H1 (cell line): ENCODE measurements at regions not wholly inside any gene's neighbourhood (a gene's known extent, or its start where the extent isn't known, plus 50 kb on each side); places are given as distances from the start of the nearest gene placed in this dataset.

ENCODE experiments used
- CTCF ChIA-PET: fragments of 300-600 bp; sonication (Branson Sonifier 250); formaldehyde crosslinking; loops from one replicate; lab custom pipeline; 2021; ENCODE audit not compliant: partially characterized antibody; lab: Charles Lee
- POLR2A ChIA-PET: fragments of 300-600 bp; sonication (Branson Sonifier 250); formaldehyde crosslinking; loops from one replicate; lab custom pipeline; 2021; ENCODE audit warnings: inconsistent platforms; ENCODE audit not compliant: partially characterized antibody; lab: Charles Lee
- DNase-seq, 2 experiments: peaks; one replicate each; pipeline versions ENCODE4 v3.0.0 to v3.0.0-alpha.2; 2010 to 2022; ENCODE audit warnings: low spot score in 2 of 2, low read depth in 1 of 2, mixed read lengths in 1 of 2
- FAIRE-seq: peaks from 2 replicates; lab custom pipeline; 2011; peaks lifted over from hg19 to GRCh38; lab: Jason Lieb, UNC
- H2AFZ ChIP-seq: 2 replicates; pipeline ENCODE4 v1.8.1; 2012; ENCODE audit warnings: low read length, inconsistent platforms
- H2AK5ac ChIP-seq: 2 replicates; pipeline ENCODE4 v1.6.1; 2013; ENCODE audit warnings: low read depth, low read length
- H2BK120ac ChIP-seq: replicated peaks from 2 replicates; pipeline ENCODE3; 2013; ENCODE audit warnings: low read depth, low read length, inconsistent platforms
- H2BK12ac ChIP-seq: 2 replicates; pipeline ENCODE4 v1.6.1; 2013; ENCODE audit warnings: low read depth, low read length
- H2BK15ac ChIP-seq: 2 replicates; pipeline ENCODE4 v1.6.1; 2013; ENCODE audit warnings: low read length
- H2BK20ac ChIP-seq: 2 replicates; pipeline ENCODE4 v1.6.1; 2013; ENCODE audit warnings: low read length
- H2BK5ac ChIP-seq: 2 replicates; pipeline ENCODE4 v1.6.1; 2013; ENCODE audit warnings: low read depth, low read length
- H3K14ac ChIP-seq: 2 replicates; pipeline ENCODE4 v1.6.1; 2013; ENCODE audit warnings: inconsistent platforms; ENCODE audit not compliant: insufficient read length
- H3K18ac ChIP-seq: 2 replicates; pipeline ENCODE4 v1.6.1; 2013; ENCODE audit warnings: low read length; ENCODE audit errors: extremely low read depth
- H3K23ac ChIP-seq: 2 replicates; pipeline ENCODE4 v1.6.1; 2013; ENCODE audit warnings: inconsistent platforms; ENCODE audit not compliant: insufficient read length
- H3K23me2 ChIP-seq: 2 replicates; pipeline ENCODE4 v1.6.1; 2013; ENCODE audit warnings: low read depth, low read length
- H3K27ac ChIP-seq: 2 replicates; pipeline ENCODE4 v1.6.1; 2011; ENCODE audit warnings: low read depth, low read length, inconsistent platforms
- H3K27me3 ChIP-seq, 4 experiments: replicated peaks in 1 of 4; 1 replicate in 1 of 4; 2 replicates in 3 of 4; pipeline versions ENCODE4 v1.6.1 to v1.8.1; 2011 to 2013; ENCODE audit warnings: low read length in 3 of 4, mild to moderate bottlenecking in 3 of 4, inconsistent platforms in 2 of 4, mixed read lengths in 2 of 4, moderate library complexity in 1 of 4; ENCODE audit not compliant: control insufficient read depth in 3 of 4, insufficient read depth in 3 of 4; ENCODE audit errors: extremely low read depth in 1 of 4
- H3K36me3 ChIP-seq, 4 experiments: 2 replicates each; pipeline versions ENCODE4 v1.6.1 to v1.8.1; 2011 to 2013; ENCODE audit warnings: mild to moderate bottlenecking in 4 of 4, low read length in 3 of 4, moderate library complexity in 2 of 4, control low read depth in 1 of 4, inconsistent platforms in 1 of 4; ENCODE audit not compliant: insufficient read depth in 4 of 4, control insufficient read depth in 2 of 4
- H3K4ac ChIP-seq: replicated peaks from 2 replicates; pipeline ENCODE3; 2013; ENCODE audit warnings: low read length, low read depth, mixed read lengths, inconsistent platforms; ENCODE audit not compliant: insufficient read length
- H3K4me1 ChIP-seq, 4 experiments: replicated peaks in 1 of 4; 1 replicate in 1 of 4; 2 replicates in 3 of 4; pipeline versions ENCODE4 v1.6.1 to v1.8.1; 2011 to 2013; ENCODE audit warnings: low read length in 3 of 4, inconsistent platforms in 2 of 4, mixed read lengths in 1 of 4; ENCODE audit not compliant: insufficient read depth in 4 of 4, control insufficient read depth in 3 of 4
- H3K4me2 ChIP-seq, 2 experiments: 2 replicates each; pipeline versions ENCODE4 v1.6.1 to v1.8.1; 2011 to 2013; ENCODE audit warnings: low read depth in 2 of 2, low read length in 2 of 2, control low read depth in 1 of 2, inconsistent platforms in 1 of 2, mild to moderate bottlenecking in 1 of 2; ENCODE audit not compliant: insufficient read depth in 1 of 2
- H3K4me3 ChIP-seq, 4 experiments: fragments of 200-600, 300-600 bp in 1 of 4; sonication (generic), shearing (Covaris generic), sonication (Bioruptor Twin) in 1 of 4; 2 replicates each; pipeline versions ENCODE4 v1.5.1 to v1.8.1; 2011 to 2016; ENCODE audit warnings: low read length in 4 of 4, low read depth in 3 of 4, control low read depth in 2 of 4, inconsistent platforms in 2 of 4, mild to moderate bottlenecking in 2 of 4, mixed read lengths in 1 of 4, moderate library complexity in 1 of 4; ENCODE audit not compliant: insufficient read depth in 2 of 4; ENCODE audit errors: extremely low read depth in 1 of 4
- H3K56ac ChIP-seq: replicated peaks from 2 replicates; pipeline ENCODE3; 2013; ENCODE audit warnings: low read depth, mild to moderate bottlenecking, mixed read lengths, low read length, inconsistent platforms; ENCODE audit not compliant: insufficient read length
- H3K79me1 ChIP-seq: 2 replicates; pipeline ENCODE4 v1.6.1; 2013; ENCODE audit warnings: low read depth, low read length, control low read depth
- H3K79me2 ChIP-seq, 2 experiments: 2 replicates each; pipeline versions ENCODE4 v1.6.1 to v1.8.1; 2012 to 2013; ENCODE audit warnings: low read length in 2 of 2, mild to moderate bottlenecking in 2 of 2, inconsistent platforms in 1 of 2; ENCODE audit not compliant: insufficient read depth in 2 of 2, control insufficient read depth in 1 of 2
- H3K9ac ChIP-seq, 4 experiments: replicated peaks in 1 of 4; 1 replicate in 1 of 4; 2 replicates in 3 of 4; pipeline versions ENCODE4 v1.6.1 to v1.8.1; 2011 to 2013; ENCODE audit warnings: low read depth in 3 of 4, low read length in 3 of 4, control low read depth in 2 of 4, mild to moderate bottlenecking in 2 of 4, moderate library complexity in 2 of 4, inconsistent platforms in 1 of 4; ENCODE audit errors: extremely low read depth in 1 of 4
- H3K9me3 ChIP-seq, 2 experiments: 2 replicates each; pipeline versions ENCODE4 v1.6.1 to v1.8.1; 2012 to 2013; ENCODE audit warnings: mild to moderate bottlenecking in 2 of 2, moderate library complexity in 2 of 2, control low read depth in 1 of 2, inconsistent platforms in 1 of 2, low read depth in 1 of 2, low read length in 1 of 2, mixed read lengths in 1 of 2; ENCODE audit not compliant: insufficient read depth in 2 of 2
- H4K20me1 ChIP-seq, 2 experiments: replicated peaks in 1 of 2; 2 replicates each; pipeline versions ENCODE3 to v1.8.1; 2011 to 2013; ENCODE audit warnings: inconsistent platforms in 2 of 2, low read length in 2 of 2, mild to moderate bottlenecking in 1 of 2; ENCODE audit not compliant: insufficient read depth in 2 of 2, control insufficient read depth in 1 of 2
- H4K5ac ChIP-seq: 2 replicates; pipeline ENCODE4 v1.6.1; 2013; ENCODE audit warnings: low read length, low read depth, mixed read lengths, inconsistent platforms; ENCODE audit not compliant: insufficient read length
- H4K8ac ChIP-seq: 2 replicates; pipeline ENCODE4 v1.8.0; 2013; ENCODE audit warnings: mild to moderate bottlenecking, moderate library complexity, low read length, inconsistent platforms; ENCODE audit not compliant: insufficient read depth; ENCODE audit errors: extremely low read depth
- H4K91ac ChIP-seq: replicated peaks from 2 replicates; pipeline ENCODE3; 2013; ENCODE audit warnings: low read length, mixed read lengths, inconsistent platforms; ENCODE audit not compliant: insufficient read length
- CEBPB ChIP-seq: IDR thresholded peaks from 2 replicates; pipeline ENCODE4 v1.6.1; 2012; ENCODE audit warnings: low read depth, low read length
- CTBP2 ChIP-seq: IDR thresholded peaks from 2 replicates; pipeline ENCODE4 v1.7.0; 2011; ENCODE audit warnings: borderline replicate concordance, mild to moderate bottlenecking, moderate library complexity, mixed read lengths, low read length; ENCODE audit not compliant: insufficient read depth, insufficient read length
- EGR1 ChIP-seq: IDR thresholded peaks from 2 replicates; pipeline ENCODE4 v1.6.1; 2011; ENCODE audit warnings: low read depth, low read length, borderline replicate concordance
- KDM1A ChIP-seq: fragments of 200-600, 300-600 bp; sonication (generic); IDR thresholded peaks from 2 replicates; pipeline ENCODE4 v1.7.1; 2016; ENCODE audit warnings: mild to moderate bottlenecking, low read length, borderline replicate concordance
- KDM4A ChIP-seq: IDR thresholded peaks from one replicate; pipeline ENCODE4 v1.7.1; 2012; ENCODE audit warnings: low read depth, mild to moderate bottlenecking, moderate library complexity, low read length, inconsistent platforms; ENCODE audit not compliant: severe bottlenecking
- RFX5 ChIP-seq: IDR thresholded peaks from 2 replicates; pipeline ENCODE4 v1.6.1; 2011; ENCODE audit warnings: low read depth, low read length, improper control_type of control experiment, borderline replicate concordance
- SIX5 ChIP-seq: IDR thresholded peaks from 2 replicates; pipeline ENCODE4 v1.6.1; 2011; ENCODE audit warnings: mild to moderate bottlenecking, low read depth, low read length
- SP1 ChIP-seq: IDR thresholded peaks from 2 replicates; pipeline ENCODE4 v1.6.1; 2011; ENCODE audit warnings: low read depth, low read length
- SP4 ChIP-seq: IDR thresholded peaks from 2 replicates; pipeline ENCODE4 v1.6.1; 2012; ENCODE audit warnings: low read length, inconsistent platforms
- WGBS, 2 experiments: shearing (Covaris generic) in 1 of 2; methylation state at CpG; one replicate each; pipeline versions ENCODE4 v1.1.6 to v1.1.7; 2013 to 2015; ENCODE audit warnings: low lambda C conversion rate in 2 of 2, mixed read lengths in 2 of 2, inconsistent platforms in 1 of 2, low coverage in 1 of 2, missing lambda C conversion rate in 1 of 2; ENCODE audit not compliant: insufficient replicate concordance in 2 of 2, insufficient coverage in 1 of 2, insufficient read length in 1 of 2; ENCODE audit errors: extremely low coverage in 1 of 2, missing lambda C conversion rate in 1 of 2; 5-methylcytosine and 5-hydroxymethylcytosine counted together
- TF ChIP-seq, protein P1 (sequence below): IDR thresholded peaks from 2 replicates; pipeline ENCODE4 v1.6.1; 2012; ENCODE audit warnings: low read length, inconsistent platforms
- TF ChIP-seq, protein P2 (sequence below): IDR thresholded peaks from 2 replicates; pipeline ENCODE4 v1.6.1; 2012; ENCODE audit warnings: inconsistent platforms

GRCh38 chr1:58418283-58419228 is 128.0 kb downstream of the OMA1 start:
- Histone ChIP-seq H3K4ac (no peak overlapping the region), H3K9me3 (no peaks in the 10 kb centered on the region), H2BK5ac (no peak overlapping the region), H3K27me3 (no peaks in the 10 kb centered on the region), H3K36me3 (no peaks in the 10 kb centered on the region), H3K4me2 (no peak overlapping the region), H3K4me1 (no peaks in the 10 kb centered on the region), H3K4me3 (no peak overlapping the region), H2BK12ac (no peak overlapping the region), H3K14ac (no peak overlapping the region), H2BK15ac (no peak overlapping the region), H3K23me2 (no peaks in the 10 kb centered on the region), H3K79me1 (no peaks in the 10 kb centered on the region), H3K18ac (no peak overlapping the region), H4K5ac (no peak overlapping the region), H4K20me1 (no peaks in the 10 kb centered on the region), H3K56ac (no peak overlapping the region), H3K23ac (no peak overlapping the region), H2BK20ac (no peak overlapping the region), H3K27ac (no peak overlapping the region), H2BK120ac (no peak overlapping the region), H2AFZ (no peak overlapping the region), H4K91ac (no peak overlapping the region), H4K8ac (no peak overlapping the region), H2AK5ac (no peak overlapping the region), H3K79me2 (no peaks in the 10 kb centered on the region), H3K9ac (no peak overlapping the region)
- no peak for DNase-seq
- FAIRE-seq: no peak
- CTCF ChIA-PET: interaction anchor here (1.0 kb wide), 1 partner anchor 14 kb away, joined by 3 read pairs; no protein-coding TSS in a partner anchor
- POLR2A ChIA-PET: no interaction called here
- WGBS, 2 experiments: 88% methylated on average over 2 of the region's 2 CpGs; no CpG with 5 or more reads in 1 of the 2 experiments
- TF ChIP-seq RFX5 (no peak), CEBPB (no peak), SP1 (no peak), KDM4A (no peak), SP4 (no peak), SIX5 (no peak), CTBP2 (no peak), EGR1 (no peak), KDM1A (no peak)
- TF ChIP-seq, protein P1, sequence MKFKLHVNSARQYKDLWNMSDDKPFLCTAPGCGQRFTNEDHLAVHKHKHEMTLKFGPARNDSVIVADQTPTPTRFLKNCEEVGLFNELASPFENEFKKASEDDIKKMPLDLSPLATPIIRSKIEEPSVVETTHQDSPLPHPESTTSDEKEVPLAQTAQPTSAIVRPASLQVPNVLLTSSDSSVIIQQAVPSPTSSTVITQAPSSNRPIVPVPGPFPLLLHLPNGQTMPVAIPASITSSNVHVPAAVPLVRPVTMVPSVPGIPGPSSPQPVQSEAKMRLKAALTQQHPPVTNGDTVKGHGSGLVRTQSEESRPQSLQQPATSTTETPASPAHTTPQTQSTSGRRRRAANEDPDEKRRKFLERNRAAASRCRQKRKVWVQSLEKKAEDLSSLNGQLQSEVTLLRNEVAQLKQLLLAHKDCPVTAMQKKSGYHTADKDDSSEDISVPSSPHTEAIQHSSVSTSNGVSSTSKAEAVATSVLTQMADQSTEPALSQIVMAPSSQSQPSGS: no peak
- TF ChIP-seq, protein P2, sequence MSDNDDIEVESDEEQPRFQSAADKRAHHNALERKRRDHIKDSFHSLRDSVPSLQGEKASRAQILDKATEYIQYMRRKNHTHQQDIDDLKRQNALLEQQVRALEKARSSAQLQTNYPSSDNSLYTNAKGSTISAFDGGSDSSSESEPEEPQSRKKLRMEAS: no peak
